HL-60 (cell line): ENCODE measurements at regions not wholly inside any gene's neighbourhood (a gene's known extent, or its start where the extent isn't known, plus 50 kb on each side); places are given as distances from the start of the nearest gene placed in this dataset.
A peak's percentile ranks its signal among the peaks of the same experiment; 100 is the strongest.
"Not testable (repeated sequence)": the region's sequence is repeated elsewhere in the genome, so short reads cannot be mapped to it uniquely, and the experiment has no call there.

Source experiments
- DNase-seq, 2 experiments: peaks; one replicate each; pipeline ENCODE4 v3.0.0-alpha.2; 2010 to 2020; ENCODE audit warnings: low read depth in 1 of 2, low spot score in 1 of 2
- H3K27ac ChIP-seq: fragments of 250-450 bp; sonication (Bioruptor Pico); replicated peaks from 2 replicates; pipeline ENCODE4 v1.5.1; 2020; ENCODE audit warnings: mild to moderate bottlenecking, moderate library complexity
- H3K27me3 ChIP-seq: fragments of 250-450 bp; sonication (Bioruptor Pico); 2 replicates; pipeline ENCODE4 v1.5.1; 2021; ENCODE audit warnings: mild to moderate bottlenecking, moderate library complexity; ENCODE audit not compliant: insufficient read depth, poor library complexity, severe bottlenecking
- H3K4me3 ChIP-seq: replicated peaks from 2 replicates; pipeline ENCODE4 v1.5.1; 2011; ENCODE audit warnings: mild to moderate bottlenecking, control low read depth, low read length; ENCODE audit not compliant: insufficient read depth
- GABPA ChIP-seq: IDR thresholded peaks from 2 replicates; pipeline ENCODE4 v1.6.1; 2012; ENCODE audit warnings: low read depth
- POLR2AphosphoS5 ChIP-seq: IDR thresholded peaks from 2 replicates; pipeline ENCODE4 v1.6.1; 2012; ENCODE audit warnings: low read depth
- SPI1 ChIP-seq: IDR thresholded peaks from 2 replicates; pipeline ENCODE4 v1.6.1; 2012; ENCODE audit warnings: low read depth, mild to moderate bottlenecking, borderline replicate concordance
- TF ChIP-seq, protein P1 (sequence below): IDR thresholded peaks from one replicate; pipeline ENCODE4 v1.5.1; 2011; ENCODE audit warnings: low read length, control low read depth, inconsistent platforms; ENCODE audit not compliant: insufficient read depth
- TF ChIP-seq, protein P2 (sequence below): IDR thresholded peaks from 2 replicates; pipeline ENCODE4 v1.6.1; 2012; ENCODE audit warnings: low read depth; ENCODE audit not compliant: insufficient replicate concordance

DNA sequence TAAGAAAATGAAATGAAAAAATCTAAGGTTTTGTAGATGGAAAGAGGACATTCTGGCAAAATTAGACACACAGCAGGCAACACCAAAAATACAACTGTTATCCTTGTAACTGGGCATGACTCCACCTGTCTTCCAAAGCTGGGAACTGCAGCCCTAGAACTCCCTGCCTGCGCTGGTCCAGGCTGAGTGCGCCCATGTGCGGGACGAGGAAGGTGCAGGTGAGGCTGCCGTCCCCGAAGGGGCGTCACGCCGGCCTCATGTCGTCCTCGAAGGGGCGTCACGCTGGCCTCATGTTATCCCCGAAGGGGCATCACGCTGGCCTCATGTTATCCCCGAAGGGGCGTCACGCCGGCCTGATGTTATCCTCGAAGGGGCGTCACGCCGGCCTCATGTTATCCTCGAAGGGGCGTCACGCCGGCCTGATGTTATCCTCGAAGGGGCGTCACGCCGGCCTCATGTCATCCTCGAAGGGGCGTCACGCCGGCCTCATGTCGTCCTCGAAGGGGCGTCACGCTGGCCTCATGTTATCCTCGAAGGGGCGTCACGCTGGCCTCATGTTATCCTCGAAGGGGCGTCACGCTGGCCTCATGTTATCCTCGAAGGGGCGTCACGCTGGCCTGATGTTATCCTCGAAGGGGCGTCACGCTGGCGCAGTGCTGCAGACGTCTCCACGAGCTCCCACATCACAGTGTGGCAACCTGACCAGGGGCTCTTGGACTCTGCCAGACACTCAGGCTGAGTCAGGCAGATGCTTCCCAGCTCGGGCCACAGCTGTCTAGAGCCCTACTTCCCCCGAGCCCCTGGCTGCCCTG, 100.3 kb upstream of the SALL3 start:
- not testable (repeated sequence) for H3K27ac ChIP-seq, H3K4me3 ChIP-seq, H3K27me3 ChIP-seq
- DNase-seq = peak in 1 of 2 experiments; percentile 18
- TF ChIP-seq, protein P1, sequence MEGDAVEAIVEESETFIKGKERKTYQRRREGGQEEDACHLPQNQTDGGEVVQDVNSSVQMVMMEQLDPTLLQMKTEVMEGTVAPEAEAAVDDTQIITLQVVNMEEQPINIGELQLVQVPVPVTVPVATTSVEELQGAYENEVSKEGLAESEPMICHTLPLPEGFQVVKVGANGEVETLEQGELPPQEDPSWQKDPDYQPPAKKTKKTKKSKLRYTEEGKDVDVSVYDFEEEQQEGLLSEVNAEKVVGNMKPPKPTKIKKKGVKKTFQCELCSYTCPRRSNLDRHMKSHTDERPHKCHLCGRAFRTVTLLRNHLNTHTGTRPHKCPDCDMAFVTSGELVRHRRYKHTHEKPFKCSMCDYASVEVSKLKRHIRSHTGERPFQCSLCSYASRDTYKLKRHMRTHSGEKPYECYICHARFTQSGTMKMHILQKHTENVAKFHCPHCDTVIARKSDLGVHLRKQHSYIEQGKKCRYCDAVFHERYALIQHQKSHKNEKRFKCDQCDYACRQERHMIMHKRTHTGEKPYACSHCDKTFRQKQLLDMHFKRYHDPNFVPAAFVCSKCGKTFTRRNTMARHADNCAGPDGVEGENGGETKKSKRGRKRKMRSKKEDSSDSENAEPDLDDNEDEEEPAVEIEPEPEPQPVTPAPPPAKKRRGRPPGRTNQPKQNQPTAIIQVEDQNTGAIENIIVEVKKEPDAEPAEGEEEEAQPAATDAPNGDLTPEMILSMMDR = peak; percentile 94

DNA sequence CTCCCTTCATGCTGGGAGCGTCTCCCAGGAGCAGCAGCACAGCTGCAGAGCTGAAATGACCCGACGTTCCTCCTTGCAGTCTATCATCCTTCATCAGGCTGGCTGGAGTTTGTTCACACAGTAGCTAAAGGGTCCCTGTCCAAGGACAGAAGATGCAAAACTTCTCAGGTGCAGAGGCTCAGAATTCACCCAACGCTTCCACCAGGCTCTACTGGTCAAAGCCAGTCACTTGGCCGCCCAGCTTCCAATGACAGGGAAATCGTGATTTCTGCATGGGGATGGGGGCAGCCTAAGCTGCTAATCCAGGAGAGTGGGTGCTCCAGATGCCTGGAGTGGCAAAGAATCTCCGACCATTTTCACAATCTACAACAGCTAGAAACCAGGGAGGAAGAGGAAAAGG, 97.0 kb upstream of the SALL3 start:
- Histone ChIP-seq H3K27ac (no peak overlapping the region), H3K4me3 (no peak overlapping the region), H3K27me3 (peaks cover 6% of the 10 kb centered on the region)
- TF ChIP-seq GABPA = no peak
- TF ChIP-seq, protein P2, sequence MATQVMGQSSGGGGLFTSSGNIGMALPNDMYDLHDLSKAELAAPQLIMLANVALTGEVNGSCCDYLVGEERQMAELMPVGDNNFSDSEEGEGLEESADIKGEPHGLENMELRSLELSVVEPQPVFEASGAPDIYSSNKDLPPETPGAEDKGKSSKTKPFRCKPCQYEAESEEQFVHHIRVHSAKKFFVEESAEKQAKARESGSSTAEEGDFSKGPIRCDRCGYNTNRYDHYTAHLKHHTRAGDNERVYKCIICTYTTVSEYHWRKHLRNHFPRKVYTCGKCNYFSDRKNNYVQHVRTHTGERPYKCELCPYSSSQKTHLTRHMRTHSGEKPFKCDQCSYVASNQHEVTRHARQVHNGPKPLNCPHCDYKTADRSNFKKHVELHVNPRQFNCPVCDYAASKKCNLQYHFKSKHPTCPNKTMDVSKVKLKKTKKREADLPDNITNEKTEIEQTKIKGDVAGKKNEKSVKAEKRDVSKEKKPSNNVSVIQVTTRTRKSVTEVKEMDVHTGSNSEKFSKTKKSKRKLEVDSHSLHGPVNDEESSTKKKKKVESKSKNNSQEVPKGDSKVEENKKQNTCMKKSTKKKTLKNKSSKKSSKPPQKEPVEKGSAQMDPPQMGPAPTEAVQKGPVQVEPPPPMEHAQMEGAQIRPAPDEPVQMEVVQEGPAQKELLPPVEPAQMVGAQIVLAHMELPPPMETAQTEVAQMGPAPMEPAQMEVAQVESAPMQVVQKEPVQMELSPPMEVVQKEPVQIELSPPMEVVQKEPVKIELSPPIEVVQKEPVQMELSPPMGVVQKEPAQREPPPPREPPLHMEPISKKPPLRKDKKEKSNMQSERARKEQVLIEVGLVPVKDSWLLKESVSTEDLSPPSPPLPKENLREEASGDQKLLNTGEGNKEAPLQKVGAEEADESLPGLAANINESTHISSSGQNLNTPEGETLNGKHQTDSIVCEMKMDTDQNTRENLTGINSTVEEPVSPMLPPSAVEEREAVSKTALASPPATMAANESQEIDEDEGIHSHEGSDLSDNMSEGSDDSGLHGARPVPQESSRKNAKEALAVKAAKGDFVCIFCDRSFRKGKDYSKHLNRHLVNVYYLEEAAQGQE = no peak
- no peak for TF ChIP-seq SPI1
- TF ChIP-seq, protein P1 = no peak
- TF ChIP-seq POLR2AphosphoS5 = no peak
- no peak for DNase-seq

DNA sequence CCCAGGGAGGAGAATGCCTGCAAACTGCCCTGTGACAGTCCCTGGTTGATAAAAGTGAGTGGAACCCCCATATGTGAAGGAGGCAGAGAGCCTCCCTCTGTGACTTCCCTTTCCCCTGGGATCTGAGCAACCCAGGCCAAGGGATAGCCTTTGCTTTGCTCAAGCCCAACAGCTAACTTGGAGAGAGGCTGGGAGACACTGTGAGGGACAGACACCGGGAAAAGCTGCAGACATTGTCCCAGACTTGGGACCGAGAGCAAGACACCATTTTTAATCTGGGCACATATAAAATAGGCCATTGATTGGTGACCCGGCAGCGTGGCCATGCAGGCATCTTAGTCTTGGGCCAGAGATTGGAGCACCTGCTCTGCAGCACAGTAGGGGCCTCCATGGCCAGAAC, 96.1 kb upstream of the SALL3 start:
- TF ChIP-seq, protein P1 = no peak
- no peak for TF ChIP-seq GABPA
- no peak for DNase-seq
- Histone ChIP-seq H3K27me3 (peaks cover 4% of the 10 kb centered on the region), H3K4me3 (no peak overlapping the region), H3K27ac (no peak overlapping the region)

DNA sequence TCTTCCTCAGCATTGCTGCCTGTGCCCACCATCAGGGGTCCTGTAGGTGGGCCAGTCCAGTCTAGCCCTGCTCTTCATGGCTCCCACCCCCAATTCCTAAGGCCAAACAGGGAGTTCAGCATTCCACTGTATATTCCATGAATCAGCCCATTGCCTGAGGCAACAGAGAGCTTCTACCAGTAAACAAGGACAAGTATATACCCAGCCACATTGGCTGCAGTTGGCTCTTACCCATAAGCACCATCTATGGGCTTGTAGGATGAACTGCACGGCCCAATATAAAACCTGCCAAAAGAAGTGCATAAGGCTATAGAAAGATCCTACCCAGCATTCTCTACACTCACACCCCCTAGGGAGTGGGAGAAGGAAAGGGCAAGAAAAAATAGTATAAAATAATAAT, 95.1 kb upstream of the SALL3 start:
- DNase-seq = no peak
- Histone ChIP-seq H3K27me3 (peaks cover 4% of the 10 kb centered on the region), H3K27ac (no peak overlapping the region), H3K4me3 (no peak overlapping the region)
- TF ChIP-seq, protein P1 = peak; percentile 31
- TF ChIP-seq SPI1 = no peak
